DND-41 (cell line): ENCODE measurements at regions not wholly inside any gene's neighbourhood (a gene's known extent, or its start where the extent isn't known, plus 50 kb on each side); places are given as distances from the start of the nearest gene placed in this dataset.

Experiments used
- CTCF ChIP-seq: IDR thresholded peaks from 2 replicates; pipeline ENCODE4 v1.5.1; 2012; ENCODE audit warnings: borderline replicate concordance, low read length, moderate library complexity, mild to moderate bottlenecking; ENCODE audit not compliant: poor library complexity, severe bottlenecking; ENCODE audit errors: extremely low read depth
- EZH2 ChIP-seq: IDR thresholded peaks from 3 replicates; pipeline ENCODE4 v1.6.1; 2012; ENCODE audit warnings: borderline replicate concordance, low read depth, mild to moderate bottlenecking, moderate library complexity, low read length, inconsistent platforms; ENCODE audit not compliant: severe bottlenecking

- no peak for TF ChIP-seq CTCF
- no peak for TF ChIP-seq EZH2
Observed at GRCh38 chr14:29092121-29092520, 325.5 kb downstream of the FOXG1 start.
